GM10248 (cell line): ENCODE measurements at regions not wholly inside any gene's neighbourhood (a gene's known extent, or its start where the extent isn't known, plus 50 kb on each side); places are given as distances from the start of the nearest gene placed in this dataset.
"Not testable (repeated sequence)": the region's sequence is repeated elsewhere in the genome, so short reads cannot be mapped to it uniquely, and the experiment has no call there.

Experiments used
- CTCF ChIA-PET: fragments of 300-600 bp; sonication (Branson Sonifier 250); formaldehyde crosslinking; extraction: SDS; loops from one replicate; lab custom pipeline; 2021; ENCODE audit warnings: antibody characterized with exemption; lab: Yijun Ruan, JAX
- POLR2A ChIA-PET: fragments of 350-650 bp; sonication (Branson Sonifier 250); formaldehyde crosslinking; extraction: SDS; loops from one replicate; lab custom pipeline; 2020; ENCODE audit warnings: antibody characterized with exemption; lab: Yijun Ruan, JAX
- DNase-seq: peaks from one replicate; pipeline ENCODE4 v3.0.0; 2012; ENCODE audit errors: extremely low spot score
- CTCF ChIP-seq: IDR thresholded peaks from 2 replicates; pipeline ENCODE4 v1.5.1; 2012; ENCODE audit warnings: mild to moderate bottlenecking, low read depth; ENCODE audit errors: extremely low read depth, missing control alignments, control extremely low read depth

DNA sequence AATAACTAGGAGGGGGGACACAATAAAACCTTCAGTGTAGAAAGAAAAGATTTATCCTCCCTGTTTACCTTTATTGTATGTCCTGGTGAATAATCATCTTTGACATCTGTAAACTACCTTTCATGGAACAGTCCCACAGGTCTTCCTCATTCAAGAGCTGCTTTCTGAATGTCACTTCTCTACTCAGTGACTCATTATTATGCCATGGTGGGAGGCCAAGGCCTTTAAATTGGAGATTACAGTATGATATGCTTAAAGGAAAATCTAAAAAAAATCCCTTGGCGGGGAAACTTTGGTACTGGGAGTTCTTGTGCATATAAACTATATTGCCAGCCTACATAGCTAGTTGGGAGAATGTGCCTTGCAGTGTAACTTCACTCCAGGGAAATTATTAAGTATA lies 713.0 kb downstream of the TDRD15 start:
- POLR2A ChIA-PET = no interaction called here
- CTCF ChIA-PET = interaction anchor here (1.2 to 1.3 kb wide), 2 partner anchors 14 to 59 kb away, joined by 3 read pairs; no protein-coding TSS in a partner anchor
- no peak for TF ChIP-seq CTCF
- DNase-seq = no peak

- CTCF ChIA-PET = interaction anchor here (1.2 to 1.3 kb wide), 2 partner anchors 14 to 59 kb away, joined by 3 read pairs; no protein-coding TSS in a partner anchor
- TF ChIP-seq CTCF = no peak
- POLR2A ChIA-PET = no interaction called here
- DNase-seq = no peak
These were observed 713.6 kb downstream of the TDRD15 start for GRCh38 chr2:21837168-21837960.

DNA sequence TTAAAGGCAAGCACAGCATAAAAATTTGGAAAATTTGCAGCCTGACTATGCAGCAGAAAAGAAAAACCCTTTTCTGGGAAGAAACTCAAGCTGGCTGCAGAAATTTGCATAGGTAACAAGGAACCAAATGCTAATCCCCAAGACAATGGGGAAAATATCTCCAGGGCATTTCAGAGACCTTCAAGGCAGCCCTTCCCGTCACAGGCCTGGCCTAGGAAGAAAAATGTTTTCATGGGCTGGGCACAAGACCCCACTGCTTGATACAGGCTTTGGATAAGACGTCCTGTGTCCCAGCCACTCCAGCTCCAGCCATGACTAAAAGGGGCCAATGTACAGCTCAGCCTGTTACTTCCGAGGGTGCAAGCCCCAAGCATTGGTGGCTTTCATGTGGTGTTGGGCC lies 717.6 kb downstream of the TDRD15 start:
- CTCF ChIA-PET = no interaction called here
- POLR2A ChIA-PET = no interaction called here
- no peak for DNase-seq
- TF ChIP-seq CTCF = no peak

- POLR2A ChIA-PET, DNase-seq: not testable (repeated sequence)
- CTCF ChIA-PET = interaction anchor here (1.5 kb wide), 1 partner anchor 13 kb away, joined by 3 read pairs; no protein-coding TSS in a partner anchor
These were observed 726.6 kb downstream of the TDRD15 start for GRCh38 chr2:21850367-21850766.

DNA sequence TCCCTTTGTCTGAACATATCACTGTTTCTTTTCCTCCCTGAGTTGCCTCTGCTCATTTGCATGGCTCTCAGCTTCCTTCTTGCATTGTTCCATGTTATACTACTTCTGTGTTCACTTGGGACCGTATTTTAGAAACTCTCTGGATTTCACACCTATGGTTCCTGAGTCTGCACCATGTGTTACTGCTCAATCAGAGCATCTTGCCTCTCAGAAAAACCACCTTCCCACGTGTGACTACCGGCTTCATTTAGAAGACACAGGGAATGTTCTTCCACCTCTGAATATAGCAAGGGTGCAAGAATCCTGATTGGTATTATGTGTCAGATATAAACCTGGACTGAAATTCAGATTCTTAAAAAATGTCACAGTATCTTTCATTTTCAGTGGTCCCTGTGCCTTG lies 731.2 kb downstream of the TDRD15 start:
- ChIA-PET CTCF (no interaction called here), POLR2A (no interaction called here)
- no peak for DNase-seq
- no peak for TF ChIP-seq CTCF

DNA sequence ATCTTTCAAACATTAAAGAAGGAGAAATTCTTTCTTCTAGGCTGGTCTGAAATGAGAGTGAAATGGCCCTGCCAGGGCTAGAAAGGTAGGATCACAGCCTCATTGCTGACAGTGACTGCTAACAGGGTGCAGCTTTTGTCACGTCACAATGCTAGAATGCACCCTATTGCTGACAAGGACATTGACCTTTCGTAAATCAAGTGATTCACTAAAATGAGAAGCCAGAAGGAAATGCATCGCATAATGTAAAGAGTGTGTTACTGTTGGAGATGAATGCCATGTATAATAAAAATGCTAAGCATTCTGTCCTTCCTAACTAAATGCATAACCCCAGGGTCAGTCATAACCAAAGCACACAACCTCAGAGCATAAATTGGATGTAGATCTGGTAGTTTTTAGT lies 732.9 kb downstream of the TDRD15 start:
- ChIA-PET CTCF (no interaction called here), POLR2A (no interaction called here)
- TF ChIP-seq CTCF = no peak
- DNase-seq = no peak

DNA sequence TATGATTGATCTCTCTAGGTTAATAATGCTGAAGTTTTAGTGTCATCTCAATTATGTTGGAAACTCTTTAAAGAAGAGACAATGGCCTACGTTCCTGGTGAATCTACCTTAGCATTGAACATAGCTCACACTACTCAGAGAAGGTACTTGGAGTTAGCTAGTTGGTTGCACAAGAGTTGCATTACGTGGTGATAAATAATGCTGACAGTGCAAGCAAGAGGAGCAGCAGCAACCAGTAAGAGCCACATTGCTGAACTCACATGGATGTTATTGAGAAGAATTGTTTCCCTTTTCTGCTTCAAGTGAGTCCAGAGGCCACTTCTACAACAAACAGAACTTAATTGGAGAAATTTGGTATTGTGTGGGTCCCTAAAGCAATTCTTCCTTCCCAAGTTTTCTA lies 737.1 kb downstream of the TDRD15 start:
- CTCF ChIA-PET = no interaction called here
- POLR2A ChIA-PET = no interaction called here
- no peak for DNase-seq
- TF ChIP-seq CTCF = no peak
